ENCODE measurements at regions not wholly inside any gene's neighbourhood (a gene's known extent, or its start where the extent isn't known, plus 50 kb on each side); places are given as distances from the start of the nearest gene placed in this dataset.

- H3K4me3 ChIP-seq (ENCODE audit: low read depth, low read length): no peak overlapping the region
- no peak for TF ChIP-seq CTCF (IDR thresholded peaks at IDR 0.05; ENCODE audit: low read depth, low read length)
- DNase-seq (ENCODE audit: low read depth, low spot score): no peak
- in situ Hi-C loops (cut with HindIII; ENCODE audit: low sequenced_read_pairs): no loop called here
These were observed 150.4 kb downstream of the RTP4 start for GRCh38 chr3:187518616-187519015.

GRCh38 chr3:187518207-187518606 is 150.0 kb downstream of the RTP4 start:
- DNase-seq (ENCODE audit: low read depth, low spot score): no peak
- no peak overlapping the region for H3K4me3 ChIP-seq (ENCODE audit: low read depth, low read length)
- TF ChIP-seq CTCF (IDR thresholded peaks at IDR 0.05; ENCODE audit: low read depth, low read length): no peak
- in situ Hi-C loops (cut with HindIII; ENCODE audit: low sequenced_read_pairs): no loop called here

GRCh38 chr3:187516446-187517185 is 148.4 kb downstream of the RTP4 start:
- TF ChIP-seq CTCF (IDR thresholded peaks at IDR 0.05; ENCODE audit: low read depth, low read length): no peak
- no peak for DNase-seq (ENCODE audit: low read depth, low spot score)
- in situ Hi-C loops (cut with HindIII; ENCODE audit: low sequenced_read_pairs): no loop called here
- no peak overlapping the region for H3K4me3 ChIP-seq (ENCODE audit: low read depth, low read length)

- in situ Hi-C loops (cut with HindIII; ENCODE audit: low sequenced_read_pairs): no loop called here
- TF ChIP-seq CTCF (IDR thresholded peaks at IDR 0.05; ENCODE audit: low read depth, low read length): no peak
- no peak for DNase-seq (ENCODE audit: low read depth, low spot score)
- H3K4me3 ChIP-seq (ENCODE audit: low read depth, low read length): no peak overlapping the region
These were observed 139.7 kb downstream of the RTP4 start for GRCh38 chr3:187507905-187508304.

- no peak for TF ChIP-seq CTCF (IDR thresholded peaks at IDR 0.05; ENCODE audit: low read depth, low read length)
- H3K4me3 ChIP-seq (ENCODE audit: low read depth, low read length): no peak overlapping the region
- in situ Hi-C loops (cut with HindIII; ENCODE audit: low sequenced_read_pairs): no loop called here
- no peak for DNase-seq (ENCODE audit: low read depth, low spot score)
These were observed 139.1 kb downstream of the RTP4 start for GRCh38 chr3:187507266-187507665.

- no peak overlapping the region for H3K4me3 ChIP-seq (ENCODE audit: low read depth, low read length)
- in situ Hi-C loops (cut with HindIII; ENCODE audit: low sequenced_read_pairs): no loop called here
- no peak for TF ChIP-seq CTCF (IDR thresholded peaks at IDR 0.05; ENCODE audit: low read depth, low read length)
- DNase-seq (ENCODE audit: low read depth, low spot score): no peak
These were observed 136.2 kb downstream of the RTP4 start for GRCh38 chr3:187504435-187504834.

Data from astrocyte of the spinal cord (primary cell).